GM12891 (cell line): ENCODE measurements at regions not wholly inside any gene's neighbourhood (a gene's known extent, or its start where the extent isn't known, plus 50 kb on each side); places are given as distances from the start of the nearest gene placed in this dataset.

ENCODE experiments used
- PAX5 ChIP-seq: IDR thresholded peaks from 2 replicates; pipeline ENCODE4 v1.6.1; 2011; ENCODE audit warnings: low read length, moderate library complexity, mild to moderate bottlenecking; ENCODE audit not compliant: insufficient read depth, severe bottlenecking
- POLR2A ChIP-seq: IDR thresholded peaks from 2 replicates; pipeline ENCODE4 v1.6.1; 2011; ENCODE audit warnings: low read depth, low read length, control low read depth
- POLR2AphosphoS5 ChIP-seq: IDR thresholded peaks from 2 replicates; pipeline ENCODE4 v1.6.1; 2011; ENCODE audit warnings: low read depth, low read length, control low read depth
- POU2F2 ChIP-seq: IDR thresholded peaks from 2 replicates; pipeline ENCODE4 v1.6.1; 2011; ENCODE audit warnings: low read depth, mild to moderate bottlenecking, control low read depth, low read length, moderate library complexity
- SPI1 ChIP-seq: IDR thresholded peaks from 2 replicates; pipeline ENCODE4 v1.6.1; 2011; ENCODE audit warnings: low read depth, low read length, control low read depth
- TAF1 ChIP-seq: IDR thresholded peaks from 2 replicates; pipeline ENCODE4 v1.6.1; 2011; ENCODE audit warnings: low read depth, low read length, control low read depth

- TF ChIP-seq TAF1 (no peak), POLR2A (no peak), POU2F2 (no peak), POLR2AphosphoS5 (no peak), SPI1 (no peak), PAX5 (no peak)
Observed at GRCh38 chr9:1539216-1539615, 475.9 kb upstream of the SMARCA2 start.
